ENCODE measurements at regions not wholly inside any gene's neighbourhood (a gene's known extent, or its start where the extent isn't known, plus 50 kb on each side); places are given as distances from the start of the nearest gene placed in this dataset.
A peak's percentile ranks its signal among the peaks of the same experiment; 100 is the strongest.
"Not testable (repeated sequence)": the region's sequence is repeated elsewhere in the genome, so short reads cannot be mapped to it uniquely, and the experiment has no call there.

GRCh38 chr12:124086299-124086898 lies 113.4 kb downstream of the ZNF664 start:
- TF ChIP-seq CTCF (IDR thresholded peaks at IDR 0.05; ENCODE audit: unreplicated experiment), result no peak
- no peaks in the 10 kb centered on the region for H3K9me3 Mint-ChIP-seq
- peaks cover 41% of the 10 kb centered on the region for H3K4me1 Mint-ChIP-seq
- DNase-seq (ENCODE audit: low spot score in 2 of 2, unreplicated experiment in 2 of 2), result no peak
- no peaks in the 10 kb centered on the region for H3K27me3 Mint-ChIP-seq (ENCODE audit: low read depth)
- peaks cover 1% of the 10 kb centered on the region for H3K36me3 Mint-ChIP-seq
- H3K4me3 Mint-ChIP-seq, result no peak overlapping the region
- peak overlapping the region; percentile 94 for H3K27ac Mint-ChIP-seq

- Mint-ChIP-seq H3K27ac (peak overlapping the region; percentile 94), H3K36me3 (peaks cover 3% of the 10 kb centered on the region), H3K27me3 (ENCODE audit: low read depth) (no peaks in the 10 kb centered on the region), H3K4me1 (peaks cover 41% of the 10 kb centered on the region), H3K9me3 (no peaks in the 10 kb centered on the region), H3K4me3 (no peak overlapping the region)
- peak in 1 of 2 experiments; percentile 45 for DNase-seq (ENCODE audit: low spot score in 2 of 2, unreplicated experiment in 2 of 2)
- TF ChIP-seq CTCF (IDR thresholded peaks at IDR 0.05; ENCODE audit: unreplicated experiment), result no peak
Observed at GRCh38 chr12:124087266-124088051, 114.4 kb downstream of the ZNF664 start.

- peaks cover 3% of the 10 kb centered on the region for H3K36me3 Mint-ChIP-seq
Observed at GRCh38 chr12:124088217-124088907, 115.3 kb downstream of the ZNF664 start.

GRCh38 chr12:124089181-124089914 lies 116.3 kb downstream of the ZNF664 start:
- not testable (repeated sequence) for H3K9me3 Mint-ChIP-seq, H3K36me3 Mint-ChIP-seq

More at GRCh38 chr12:124088217-124088907, 115.3 kb downstream of the ZNF664 start:
- H3K27me3 Mint-ChIP-seq (ENCODE audit: low read depth), result no peaks in the 10 kb centered on the region
- no peak for TF ChIP-seq CTCF (IDR thresholded peaks at IDR 0.05; ENCODE audit: unreplicated experiment)
- peaks cover 41% of the 10 kb centered on the region for H3K4me1 Mint-ChIP-seq
- H3K27ac Mint-ChIP-seq, result peak overlapping the region; percentile 94
- no peak for DNase-seq (ENCODE audit: low spot score in 2 of 2, unreplicated experiment in 2 of 2)
- no peaks in the 10 kb centered on the region for H3K9me3 Mint-ChIP-seq
- H3K4me3 Mint-ChIP-seq, result no peak overlapping the region

GRCh38 chr12:124091835-124092234 lies 118.8 kb downstream of the ZNF664 start:
- Mint-ChIP-seq H3K9me3 (no peaks in the 10 kb centered on the region), H3K4me3 (no peak overlapping the region), H3K27ac (no peak overlapping the region), H3K27me3 (ENCODE audit: low read depth) (no peaks in the 10 kb centered on the region), H3K36me3 (peaks cover 3% of the 10 kb centered on the region), H3K4me1 (peaks cover 33% of the 10 kb centered on the region)
- TF ChIP-seq CTCF (IDR thresholded peaks at IDR 0.05; ENCODE audit: unreplicated experiment), result no peak
- DNase-seq (ENCODE audit: low spot score in 2 of 2, unreplicated experiment in 2 of 2), result no peak

More at GRCh38 chr12:124089181-124089914, 116.3 kb downstream of the ZNF664 start:
- DNase-seq (ENCODE audit: low spot score in 2 of 2, unreplicated experiment in 2 of 2); H3K27me3 Mint-ChIP-seq (ENCODE audit: low read depth); H3K4me3 Mint-ChIP-seq: not testable (repeated sequence)
- H3K4me1 Mint-ChIP-seq, result peaks cover 41% of the 10 kb centered on the region
- H3K27ac Mint-ChIP-seq, result peak overlapping the region; percentile 73

- H3K36me3 Mint-ChIP-seq; H3K27ac Mint-ChIP-seq; H3K4me3 Mint-ChIP-seq; H3K27me3 Mint-ChIP-seq (ENCODE audit: low read depth); DNase-seq (ENCODE audit: low spot score in 2 of 2, unreplicated experiment in 2 of 2); H3K9me3 Mint-ChIP-seq: not testable (repeated sequence)
- peaks cover 30% of the 10 kb centered on the region for H3K4me1 Mint-ChIP-seq
Observed at GRCh38 chr12:124092532-124092931, 119.5 kb downstream of the ZNF664 start.

Measured in mesothelial cell of epicardium (in vitro differentiated cells).